ENCODE measurements at regions not wholly inside any gene's neighbourhood (a gene's known extent, or its start where the extent isn't known, plus 50 kb on each side); places are given as distances from the start of the nearest gene placed in this dataset.

GRCh38 chr7:88545663-88546062, 213.8 kb upstream of the ZNF804B start:
- in situ Hi-C loops (cut with HindIII; ENCODE audit: low sequenced_read_pairs) = no loop called here

GRCh38 chr7:88540012-88540411, 219.5 kb upstream of the ZNF804B start:
- in situ Hi-C loops (cut with HindIII; ENCODE audit: low sequenced_read_pairs) = no loop called here
- no peak for DNase-seq (ENCODE audit: low read depth)

More at GRCh38 chr7:88545663-88546062, 213.8 kb upstream of the ZNF804B start:
- no peak overlapping the region for H3K4me3 ChIP-seq (ENCODE audit: low read depth, low read length)
- DNase-seq (ENCODE audit: low read depth) = no peak
- no peak for TF ChIP-seq CTCF (IDR thresholded peaks at IDR 0.05; ENCODE audit: low read depth, low read length, missing control alignments)

GRCh38 chr7:88539518-88539917, 220.0 kb upstream of the ZNF804B start:
- in situ Hi-C loops (cut with HindIII; ENCODE audit: low sequenced_read_pairs) = no loop called here
- TF ChIP-seq CTCF (IDR thresholded peaks at IDR 0.05; ENCODE audit: low read depth, low read length, missing control alignments) = no peak
- DNase-seq (ENCODE audit: low read depth) = no peak
- no peak overlapping the region for H3K4me3 ChIP-seq (ENCODE audit: low read depth, low read length)

More at GRCh38 chr7:88540012-88540411, 219.5 kb upstream of the ZNF804B start:
- no peak for TF ChIP-seq CTCF (IDR thresholded peaks at IDR 0.05; ENCODE audit: low read depth, low read length, missing control alignments)
- no peak overlapping the region for H3K4me3 ChIP-seq (ENCODE audit: low read depth, low read length)

GRCh38 chr7:88523645-88524044, 217.0 kb upstream of the STEAP4 start:
- TF ChIP-seq CTCF (IDR thresholded peaks at IDR 0.05; ENCODE audit: low read depth, low read length, missing control alignments) = no peak
- no peak overlapping the region for H3K4me3 ChIP-seq (ENCODE audit: low read depth, low read length)
- in situ Hi-C loops (cut with HindIII; ENCODE audit: low sequenced_read_pairs) = no loop called here
- no peak for DNase-seq (ENCODE audit: low read depth)

- no peak for TF ChIP-seq CTCF (IDR thresholded peaks at IDR 0.05; ENCODE audit: low read depth, low read length, missing control alignments)
- in situ Hi-C loops (cut with HindIII; ENCODE audit: low sequenced_read_pairs) = no loop called here
- no peak overlapping the region for H3K4me3 ChIP-seq (ENCODE audit: low read depth, low read length)
- no peak for DNase-seq (ENCODE audit: low read depth)
Observed at GRCh38 chr7:88522771-88523293, 216.1 kb upstream of the STEAP4 start.

- no peak overlapping the region for H3K4me3 ChIP-seq (ENCODE audit: low read depth, low read length)
- no peak for TF ChIP-seq CTCF (IDR thresholded peaks at IDR 0.05; ENCODE audit: low read depth, low read length, missing control alignments)
- in situ Hi-C loops (cut with HindIII; ENCODE audit: low sequenced_read_pairs) = loop anchor here (5.0 kb wide), 1 partner anchor 74 kb away; no protein-coding TSS in a partner anchor
- DNase-seq (ENCODE audit: low read depth) = no peak
Observed at GRCh38 chr7:88516429-88516828, 209.7 kb upstream of the STEAP4 start.

Data from astrocyte of the cerebellum (primary cell).